ENCODE measurements at regions not wholly inside any gene's neighbourhood (a gene's known extent, or its start where the extent isn't known, plus 50 kb on each side); places are given as distances from the start of the nearest gene placed in this dataset.
"Not testable (repeated sequence)": the region's sequence is repeated elsewhere in the genome, so short reads cannot be mapped to it uniquely, and the experiment has no call there.

GRCh38 chr6:11380549-11380948 is 148.1 kb upstream of the NEDD9 start:
- no peak for DNase-seq

DNA sequence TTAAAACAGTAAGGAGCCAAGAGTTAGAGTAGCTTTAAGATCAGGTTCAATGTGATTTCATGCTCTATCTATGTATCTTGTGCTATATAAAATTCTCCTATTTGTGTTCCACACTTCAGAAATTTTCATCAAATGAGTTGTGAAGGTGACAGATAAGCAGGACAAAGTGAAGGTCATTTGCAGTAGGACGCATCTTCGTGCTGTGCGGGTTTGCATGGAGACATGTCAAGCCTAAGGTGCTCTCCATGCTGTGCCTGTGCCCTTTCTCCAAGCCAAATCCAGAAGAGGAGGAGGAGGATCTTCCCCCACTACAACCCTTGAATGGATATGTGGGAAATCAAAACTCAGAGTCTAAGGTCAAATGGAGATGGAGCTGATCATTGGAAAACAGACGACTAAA is 147.3 kb upstream of the NEDD9 start:
- DNase-seq = no peak

DNA sequence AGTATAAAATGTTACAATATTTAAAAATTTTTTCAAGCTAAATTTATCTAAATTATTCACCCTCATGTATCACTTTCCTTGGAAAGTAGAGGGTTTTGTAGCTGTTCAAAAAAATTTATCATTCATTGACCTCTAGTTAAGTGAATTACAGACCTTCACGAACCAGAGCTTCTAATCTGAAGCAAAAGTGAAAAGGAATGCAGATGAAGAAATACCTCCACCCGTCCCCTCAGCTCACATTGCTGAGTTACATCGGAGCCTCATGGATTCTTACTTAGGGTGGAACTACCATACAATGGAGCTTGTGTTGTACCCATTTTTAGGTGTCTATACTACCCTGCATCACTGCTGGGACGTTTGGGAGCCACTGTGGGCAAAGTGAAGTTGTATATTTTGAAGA is 146.2 kb upstream of the NEDD9 start:
- no peak for DNase-seq

DNA sequence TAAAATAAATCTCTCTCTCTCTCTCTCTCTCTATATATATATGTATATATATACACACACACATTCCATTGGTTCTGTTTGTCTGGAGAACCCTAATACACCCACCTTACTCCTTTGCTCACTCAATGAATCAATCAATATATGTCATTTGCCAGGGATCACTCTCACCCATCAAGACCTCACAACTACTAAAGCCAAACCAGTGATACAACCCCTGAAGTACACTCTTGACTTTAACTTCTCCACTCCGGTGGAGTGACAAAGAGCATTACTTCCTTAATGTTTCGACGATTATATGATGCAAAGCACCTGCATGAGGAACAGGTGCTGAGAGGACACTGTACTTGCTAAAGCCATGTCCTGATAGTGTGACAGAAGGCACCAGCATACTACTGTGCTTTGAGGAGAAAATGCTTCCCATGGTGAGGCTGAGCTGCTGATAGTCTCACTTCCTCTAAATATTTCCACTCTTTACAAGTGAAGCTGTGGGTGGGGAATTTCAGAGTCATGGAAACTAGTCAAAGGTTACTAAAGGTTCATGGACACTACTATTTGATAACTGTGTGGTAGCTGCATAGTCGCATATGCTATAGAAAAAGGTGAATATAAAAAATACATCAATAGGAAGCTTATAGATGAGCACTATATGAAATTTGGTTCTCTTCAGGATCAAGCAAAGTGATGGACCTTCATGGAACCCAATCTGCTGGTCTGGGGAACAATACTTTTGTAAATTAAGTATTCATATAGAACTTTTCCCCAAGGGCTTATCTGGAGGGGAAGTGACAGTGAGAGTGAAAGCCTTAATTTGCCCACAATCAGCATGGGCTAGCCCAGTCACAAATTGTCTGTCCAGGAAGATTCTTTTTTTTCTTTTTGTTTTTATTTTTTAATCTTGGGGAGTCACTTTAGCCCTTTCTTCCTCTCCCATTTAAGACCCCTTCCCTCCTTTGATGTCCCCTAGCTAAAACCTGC is 141.9 kb upstream of the NEDD9 start:
- peak; percentile 91 for DNase-seq

DNA sequence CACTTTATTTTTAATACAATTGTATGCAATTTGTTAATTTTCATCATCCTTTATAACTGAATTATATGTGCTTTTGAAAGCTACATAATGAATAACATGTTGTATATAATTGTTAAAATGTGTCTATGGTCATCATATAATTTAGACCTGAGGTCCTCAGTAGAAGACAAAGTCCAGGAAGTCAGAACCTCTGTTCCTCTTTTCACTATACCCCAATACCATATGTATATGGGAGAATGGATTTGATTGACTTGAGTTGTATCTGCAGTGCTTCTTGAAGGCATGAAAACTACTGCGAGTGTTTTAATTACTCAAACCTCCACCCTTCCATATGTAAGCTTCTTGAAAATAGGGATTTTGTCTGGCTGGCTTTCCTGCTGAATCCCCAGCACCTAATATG is 140.7 kb upstream of the NEDD9 start:
- DNase-seq = no peak

DNA sequence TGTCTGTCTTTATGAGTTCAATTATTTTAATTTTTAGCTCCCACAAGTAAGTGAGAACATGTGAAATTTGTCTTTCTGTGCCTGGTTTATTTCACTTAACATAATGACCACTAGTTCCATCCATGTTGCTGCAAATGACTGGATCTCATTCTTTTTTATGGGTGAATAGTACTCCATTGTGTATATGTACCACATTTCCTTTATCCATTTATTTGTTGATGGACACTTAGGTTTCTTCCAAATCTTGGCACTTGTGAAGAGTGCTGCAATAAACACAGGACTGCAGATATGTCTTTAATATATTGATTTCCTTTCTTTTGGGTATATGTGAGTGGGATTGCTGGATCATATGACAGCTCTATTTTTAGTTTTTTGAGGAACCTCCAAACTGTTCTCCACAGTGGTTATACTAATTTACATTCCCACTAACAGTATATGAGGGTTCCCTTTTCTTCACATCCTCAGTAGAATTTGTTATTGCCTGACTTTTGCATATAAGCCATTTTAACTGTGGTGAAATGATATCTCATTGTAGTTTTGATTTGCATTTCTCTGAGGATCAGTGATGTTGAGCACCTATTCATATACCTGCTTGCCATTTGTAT is 139.8 kb upstream of the NEDD9 start:
- DNase-seq = not testable (repeated sequence)

GRCh38 chr6:11370191-11371018 is 137.9 kb upstream of the NEDD9 start:
- no peak for DNase-seq

- no peak for DNase-seq
These were observed 136.3 kb upstream of the NEDD9 start for GRCh38 chr6:11368760-11369159.

- no peak for DNase-seq
These were observed 135.8 kb upstream of the NEDD9 start for GRCh38 chr6:11368264-11368663.

GRCh38 chr6:11367638-11368199 is 135.3 kb upstream of the NEDD9 start:
- DNase-seq = no peak

- no peak for DNase-seq
These were observed 134.6 kb upstream of the NEDD9 start for GRCh38 chr6:11366934-11367637.

DNA sequence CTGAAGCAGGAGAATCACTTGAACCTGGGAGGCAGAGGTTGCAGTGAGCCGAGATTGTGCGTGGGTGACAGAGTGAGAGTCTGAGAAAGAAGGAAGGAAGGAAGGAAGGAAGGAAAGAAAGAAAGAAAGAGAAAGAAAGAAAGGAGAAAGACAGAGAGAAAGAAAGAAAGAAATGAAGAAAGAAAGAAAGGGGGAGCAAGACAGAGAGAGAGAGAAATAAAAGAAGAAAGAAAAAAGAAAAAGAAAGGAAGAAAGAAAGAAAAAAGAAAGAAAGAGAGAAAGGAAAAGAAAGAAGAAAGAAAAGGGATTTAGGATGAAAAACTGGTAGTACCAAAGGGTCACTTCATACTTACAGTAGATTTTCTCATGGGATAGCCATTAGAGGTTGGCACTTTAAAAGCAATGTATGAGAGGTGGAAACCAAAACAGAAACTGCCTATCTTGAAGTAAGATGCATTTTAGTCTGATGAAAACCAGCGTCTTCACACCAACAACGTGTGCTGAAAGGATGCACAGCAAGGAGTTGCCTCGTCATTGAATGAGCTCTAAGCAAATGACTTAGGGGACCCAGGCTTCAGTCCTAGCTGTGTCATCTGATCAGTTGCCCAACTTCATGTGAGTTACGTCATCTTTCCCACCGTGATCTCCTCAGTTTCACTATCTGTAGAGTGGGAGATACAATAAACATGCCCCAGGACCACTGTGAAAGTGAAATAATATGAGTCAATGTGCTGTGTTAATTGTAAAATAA is 133.9 kb upstream of the NEDD9 start:
- peak; percentile 88 for DNase-seq

GRCh38 chr6:11364971-11365397 is 132.5 kb upstream of the NEDD9 start:
- DNase-seq = no peak

- no peak for DNase-seq
These were observed 131.6 kb upstream of the NEDD9 start for GRCh38 chr6:11363881-11364576.

GRCh38 chr6:11362564-11362963 is 130.1 kb upstream of the NEDD9 start:
- peak; percentile 55 for DNase-seq

DNA sequence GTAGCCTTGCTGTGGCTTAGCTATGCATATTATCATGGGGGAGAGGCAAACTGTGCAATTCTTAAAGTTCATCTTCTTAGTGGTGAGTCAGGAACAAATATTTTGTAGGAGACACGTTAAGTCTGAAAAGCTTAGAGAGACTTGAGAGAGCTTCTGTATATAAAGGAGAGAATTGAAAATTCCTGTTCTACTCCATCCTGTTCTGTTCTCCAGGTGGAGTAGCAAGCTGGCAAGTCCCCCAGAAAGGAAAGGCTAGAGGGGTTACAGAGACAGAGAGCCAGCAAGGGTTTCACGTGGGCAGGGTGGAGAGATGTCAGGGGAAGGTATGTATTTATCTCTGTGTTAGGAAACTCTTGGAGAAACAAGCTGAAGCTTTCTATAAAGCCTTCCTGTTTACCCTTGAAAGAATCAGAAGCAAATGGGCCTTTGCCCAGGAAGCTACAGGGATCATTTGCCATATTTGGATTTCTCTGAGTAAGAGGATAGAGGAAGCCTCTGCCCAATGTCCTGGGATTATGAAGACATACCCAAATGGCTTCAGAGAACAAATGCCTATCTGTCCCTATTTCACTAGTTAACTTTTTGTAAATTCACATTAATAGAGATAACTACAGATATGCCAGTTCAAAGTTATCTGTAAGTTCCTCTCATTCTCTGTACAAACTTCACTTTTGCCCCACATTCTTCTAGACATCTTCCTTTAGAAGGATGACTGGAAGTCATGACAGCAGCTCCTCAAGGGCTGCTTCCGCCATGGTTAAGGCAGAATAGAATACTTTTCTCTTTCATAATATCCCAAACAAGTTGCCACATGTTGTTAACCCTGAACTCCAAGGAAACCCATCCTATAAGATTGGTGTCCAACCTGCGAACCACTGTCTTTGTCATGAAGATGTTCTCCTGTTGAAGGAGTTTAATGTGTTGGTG is 126.7 kb upstream of the NEDD9 start:
- peak; percentile 35 for DNase-seq

- DNase-seq = no peak
These were observed 124.8 kb upstream of the NEDD9 start for GRCh38 chr6:11357285-11357684.

- DNase-seq = no peak
These were observed 124.1 kb upstream of the NEDD9 start for GRCh38 chr6:11356404-11357155.

DNA sequence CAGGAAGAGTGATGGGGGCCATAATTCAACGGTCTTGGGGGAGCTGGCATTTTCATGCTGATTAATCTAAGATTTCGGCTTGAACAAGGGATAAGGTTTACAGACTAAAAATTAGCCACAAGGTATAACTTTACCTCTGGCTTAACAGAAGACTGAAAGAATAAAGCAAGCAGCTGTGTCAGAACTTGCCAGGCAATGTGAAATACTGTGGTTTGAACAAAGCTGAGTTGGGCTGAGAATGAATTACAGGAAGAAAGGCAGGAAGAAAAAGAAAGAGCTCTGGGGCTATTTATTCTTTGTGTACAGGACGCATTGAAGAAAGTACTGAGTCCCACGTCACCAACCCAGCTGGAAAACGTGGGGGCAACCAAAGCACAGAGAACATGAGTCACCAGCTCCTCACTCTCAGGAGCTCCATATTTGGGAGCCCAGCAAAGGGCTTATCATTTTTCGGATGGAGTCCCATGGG is 121.5 kb upstream of the NEDD9 start:
- DNase-seq = peak; percentile 54

Measured in suppressor macrophage treated with lipopolysaccharide for 4 hours (primary cell).